H9 (cell line): ENCODE measurements at regions not wholly inside any gene's neighbourhood (a gene's known extent, or its start where the extent isn't known, plus 50 kb on each side); places are given as distances from the start of the nearest gene placed in this dataset.

Experiments used
- DNase-seq: peaks from one replicate; pipeline ENCODE4 v3.0.0-alpha.2; 2017
- H2AFZ ChIP-seq: one replicate; pipeline ENCODE4 v1.6.1; 2013; ENCODE audit warnings: mild to moderate bottlenecking, low read length, control low read depth, moderate library complexity
- H2AK5ac ChIP-seq: 2 replicates; pipeline ENCODE4 v1.6.1; 2013; ENCODE audit warnings: low read length, control low read depth, mixed read lengths; ENCODE audit not compliant: insufficient read length
- H2BK120ac ChIP-seq: one replicate; pipeline ENCODE4 v1.6.1; 2013; ENCODE audit warnings: low read depth, mild to moderate bottlenecking, low read length, control low read depth, inconsistent platforms; ENCODE audit not compliant: poor library complexity, severe bottlenecking
- H2BK12ac ChIP-seq: 2 replicates; pipeline ENCODE4 v1.6.1; 2013; ENCODE audit warnings: low read length, control low read depth, mixed read lengths, low read depth; ENCODE audit not compliant: insufficient read length
- H2BK15ac ChIP-seq: 2 replicates; pipeline ENCODE4 v1.6.1; 2013; ENCODE audit warnings: low read depth, low read length, control low read depth
- H2BK20ac ChIP-seq: one replicate; pipeline ENCODE4 v1.6.1; 2013; ENCODE audit warnings: low read depth, mild to moderate bottlenecking, low read length, control low read depth, inconsistent platforms; ENCODE audit not compliant: poor library complexity, severe bottlenecking
- H2BK5ac ChIP-seq: 2 replicates; pipeline ENCODE4 v1.6.1; 2013; ENCODE audit warnings: low read length, control low read depth, mixed read lengths; ENCODE audit not compliant: insufficient read length
- H3K14ac ChIP-seq: 2 replicates; pipeline ENCODE4 v1.6.1; 2013; ENCODE audit warnings: low read length, control low read depth; ENCODE audit not compliant: insufficient read depth
- H3K18ac ChIP-seq: 2 replicates; pipeline ENCODE4 v1.6.1; 2013; ENCODE audit warnings: low read depth, mild to moderate bottlenecking, mixed read lengths, low read length, control low read depth; ENCODE audit not compliant: insufficient read length
- H3K23ac ChIP-seq: 2 replicates; pipeline ENCODE4 v1.6.1; 2013; ENCODE audit warnings: low read length, control low read depth, mixed read lengths, low read depth; ENCODE audit not compliant: insufficient read length
- H3K23me2 ChIP-seq: 2 replicates; pipeline ENCODE4 v1.6.1; 2013; ENCODE audit warnings: low read depth, mild to moderate bottlenecking, mixed read lengths, low read length, control low read depth; ENCODE audit not compliant: insufficient read length, poor library complexity, severe bottlenecking
- H3K27ac ChIP-seq: 2 replicates; pipeline ENCODE4 v1.5.1; 2013; ENCODE audit warnings: low read length, control low read depth, mixed read lengths, low read depth; ENCODE audit not compliant: insufficient read length
- H3K27me3 ChIP-seq: 2 replicates; pipeline ENCODE4 v1.6.1; 2013; ENCODE audit warnings: low read length, control low read depth, inconsistent platforms; ENCODE audit not compliant: insufficient read depth
- H3K4ac ChIP-seq: 2 replicates; pipeline ENCODE4 v1.6.1; 2013; ENCODE audit warnings: low read depth, mild to moderate bottlenecking, control low read depth, inconsistent platforms, low read length, moderate library complexity
- H3K4me1 ChIP-seq: 2 replicates; pipeline ENCODE4 v1.6.1; 2013; ENCODE audit warnings: low read length, control low read depth, inconsistent platforms; ENCODE audit not compliant: insufficient read depth
- H3K4me2 ChIP-seq: 2 replicates; pipeline ENCODE4 v1.6.1; 2013; ENCODE audit warnings: low read length, control low read depth, mixed read lengths; ENCODE audit not compliant: insufficient read length, insufficient read depth
- H3K56ac ChIP-seq: 2 replicates; pipeline ENCODE4 v1.6.1; 2013; ENCODE audit warnings: low read depth, mild to moderate bottlenecking, mixed read lengths, low read length, control low read depth; ENCODE audit not compliant: insufficient read length
- H3K79me1 ChIP-seq: 2 replicates; pipeline ENCODE4 v1.6.1; 2013; ENCODE audit warnings: low read depth, mild to moderate bottlenecking, moderate library complexity, low read length, control low read depth, inconsistent platforms; ENCODE audit not compliant: insufficient read depth, poor library complexity, severe bottlenecking
- H3K79me2 ChIP-seq: 2 replicates; pipeline ENCODE4 v1.6.1; 2013; ENCODE audit warnings: low read length, control low read depth, inconsistent platforms; ENCODE audit not compliant: insufficient read depth
- H3K9ac ChIP-seq: 2 replicates; pipeline ENCODE4 v1.6.1; 2013; ENCODE audit warnings: low read length, control low read depth, mixed read lengths; ENCODE audit not compliant: insufficient read length; ENCODE audit errors: extremely low read depth
- H3K9me3 ChIP-seq: one replicate; pipeline ENCODE4 v1.6.1; 2013; ENCODE audit warnings: low read depth, low read length, inconsistent platforms; ENCODE audit not compliant: control insufficient read depth
- H3T11ph ChIP-seq: one replicate; pipeline ENCODE4 v1.6.1; 2013; ENCODE audit warnings: mild to moderate bottlenecking, low read length, control low read depth, inconsistent platforms
- H4K20me1 ChIP-seq: one replicate; pipeline ENCODE4 v1.6.1; 2013; ENCODE audit not compliant: control insufficient read depth, insufficient read length, insufficient read depth
- H4K5ac ChIP-seq: 2 replicates; pipeline ENCODE4 v1.6.1; 2013; ENCODE audit warnings: low read depth, mild to moderate bottlenecking, mixed read lengths, low read length, control low read depth; ENCODE audit not compliant: insufficient read length
- H4K8ac ChIP-seq: replicated peaks from 2 replicates; pipeline ENCODE4 v1.6.1; 2013; ENCODE audit warnings: low read length, control low read depth, mixed read lengths, low read depth; ENCODE audit not compliant: insufficient read length
- H4K91ac ChIP-seq: 2 replicates; pipeline ENCODE4 v1.6.1; 2013; ENCODE audit warnings: low read depth, mild to moderate bottlenecking, moderate library complexity, mixed read lengths, low read length, control low read depth; ENCODE audit not compliant: insufficient read length
- H3K27ac Mint-ChIP-seq, 3 experiments: 2 replicates in 2 of 3; 3 replicates in 1 of 3; pipeline ENCODE4 v1.8.0; 2020 to 2021; ENCODE audit warnings: mixed read lengths in 3 of 3, mild to moderate bottlenecking in 1 of 3, moderate library complexity in 1 of 3
- H3K27me3 Mint-ChIP-seq: 2 replicates; pipeline ENCODE4 v1.8.0; 2021; ENCODE audit warnings: low read depth, mild to moderate bottlenecking, moderate library complexity, mixed read lengths
- H3K36me3 Mint-ChIP-seq, 3 experiments: 2 replicates in 2 of 3; 3 replicates in 1 of 3; pipeline ENCODE4 v1.8.0; 2020 to 2021; ENCODE audit warnings: low read depth in 3 of 3, mixed read lengths in 3 of 3; ENCODE audit not compliant: insufficient read depth in 1 of 3
- H3K4me1 Mint-ChIP-seq, 2 experiments: 2 replicates each; pipeline ENCODE4 v1.8.0; 2020; ENCODE audit warnings: mixed read lengths in 2 of 2
- H3K4me3 Mint-ChIP-seq, 2 experiments: 2 replicates in 1 of 2; 3 replicates in 1 of 2; pipeline ENCODE4 v1.8.0; 2020 to 2021; ENCODE audit warnings: mild to moderate bottlenecking in 2 of 2, mixed read lengths in 2 of 2, moderate library complexity in 1 of 2
- H3K9me3 Mint-ChIP-seq, 2 experiments: 2 replicates in 1 of 2; 3 replicates in 1 of 2; pipeline ENCODE4 v1.8.0; 2020; ENCODE audit warnings: mild to moderate bottlenecking in 2 of 2, mixed read lengths in 2 of 2, moderate library complexity in 1 of 2
- CTCF ChIP-seq: fragments of 200-600 bp; sonication (generic); conservative IDR thresholded peaks from 3 replicates; pipeline ENCODE4 v1.8.0; 2021; ENCODE audit warnings: antibody characterized with exemption, mild to moderate bottlenecking
- WGBS: extraction: QIAGEN DNeasy Blood & Tissue Kit; methylation state at CpG from one replicate; pipeline ENCODE4 v1.1.7; 2013; ENCODE audit warnings: missing lambda C conversion rate, low lambda C conversion rate, mixed read lengths; ENCODE audit not compliant: insufficient read length; ENCODE audit errors: extremely low coverage; 5-methylcytosine and 5-hydroxymethylcytosine counted together

- no peak overlapping the region for H3K23ac ChIP-seq
- no peaks in the 10 kb centered on the region for H3K79me2 ChIP-seq
- H3T11ph ChIP-seq: no peak overlapping the region
- no peak overlapping the region for H3K14ac ChIP-seq
- H2AFZ ChIP-seq: no peak overlapping the region
- no peak overlapping the region for H4K91ac ChIP-seq
- no peak overlapping the region for H3K9ac ChIP-seq
- H3K23me2 ChIP-seq: no peaks in the 10 kb centered on the region
- H3K27me3 Mint-ChIP-seq: no peaks in the 10 kb centered on the region
- no peaks in the 10 kb centered on the region for H3K27me3 ChIP-seq
- H3K79me1 ChIP-seq: no peaks in the 10 kb centered on the region
- DNase-seq: no peak
- no peak overlapping the region for H2BK120ac ChIP-seq
- H2BK20ac ChIP-seq: no peak overlapping the region
- H4K8ac ChIP-seq: no peak overlapping the region
- no peaks in the 10 kb centered on the region for H3K9me3 ChIP-seq
- H2BK15ac ChIP-seq: no peak overlapping the region
- H3K36me3 Mint-ChIP-seq: peaks cover 0 to 13% (median 6%) of the 10 kb centered on the region in 3 experiments; a peak in 5 of 7 replicates
- no peak overlapping the region for H3K4me3 Mint-ChIP-seq
- H3K27ac Mint-ChIP-seq: no peak overlapping the region
- no peak overlapping the region for H3K27ac ChIP-seq
- no peak overlapping the region for H2BK12ac ChIP-seq
- no peak overlapping the region for H3K18ac ChIP-seq
- no peak overlapping the region for H2AK5ac ChIP-seq
- no peak overlapping the region for H4K5ac ChIP-seq
- no peaks in the 10 kb centered on the region for H3K4me1 ChIP-seq
- TF ChIP-seq CTCF: no peak
- WGBS: no CpG with 5 or more reads among the region's 2 CpGs
- H3K4me1 Mint-ChIP-seq: peaks cover 0 to 2% of the 10 kb centered on the region in 2 experiments; a peak in 2 of 4 replicates
- H3K4ac ChIP-seq: no peak overlapping the region
- no peak overlapping the region for H2BK5ac ChIP-seq
- peaks cover 7% of the 10 kb centered on the region in 2 experiments for H3K9me3 Mint-ChIP-seq
- no peak overlapping the region for H3K4me2 ChIP-seq
- no peaks in the 10 kb centered on the region for H4K20me1 ChIP-seq
- H3K56ac ChIP-seq: no peak overlapping the region
These were observed 257.2 kb upstream of the SOX5 start for GRCh38 chr12:24206621-24207020.
